Dedifferentiated amniotic fluid mesenchymal stem cell (primary cell): ENCODE measurements at regions not wholly inside any gene's neighbourhood (a gene's known extent, or its start where the extent isn't known, plus 50 kb on each side); places are given as distances from the start of the nearest gene placed in this dataset.
"Not testable (repeated sequence)": the region's sequence is repeated elsewhere in the genome, so short reads cannot be mapped to it uniquely, and the experiment has no call there.

ENCODE experiments used
- DNase-seq: peaks from one replicate; pipeline ENCODE4 v3.0.0-alpha.2; 2016; ENCODE audit errors: extremely low spot score

- DNase-seq = no peak
These were observed 804.1 kb downstream of the KCNJ18 start for GRCh38 chr17:22496450-22496849.

- DNase-seq = no peak
These were observed 811.1 kb downstream of the KCNJ18 start for GRCh38 chr17:22503322-22503899.

- DNase-seq = no peak
These were observed 813.3 kb downstream of the KCNJ18 start for GRCh38 chr17:22505660-22506059.

GRCh38 chr17:22506231-22506630, 813.9 kb downstream of the KCNJ18 start:
- no peak for DNase-seq

GRCh38 chr17:22506861-22507260, 814.5 kb downstream of the KCNJ18 start:
- no peak for DNase-seq

GRCh38 chr17:22507823-22508222, 815.5 kb downstream of the KCNJ18 start:
- no peak for DNase-seq

- DNase-seq = no peak
These were observed 818.2 kb downstream of the KCNJ18 start for GRCh38 chr17:22510504-22510903.

- DNase-seq = no peak
These were observed 819.1 kb downstream of the KCNJ18 start for GRCh38 chr17:22511431-22511830.

- no peak for DNase-seq
These were observed 819.7 kb downstream of the KCNJ18 start for GRCh38 chr17:22512057-22512456.

- no peak for DNase-seq
These were observed 820.2 kb downstream of the KCNJ18 start for GRCh38 chr17:22512506-22512905.

- no peak for DNase-seq
These were observed 820.7 kb downstream of the KCNJ18 start for GRCh38 chr17:22512997-22513538.

- no peak for DNase-seq
These were observed 822.0 kb downstream of the KCNJ18 start for GRCh38 chr17:22514315-22514714.

GRCh38 chr17:22514767-22515320, 822.5 kb downstream of the KCNJ18 start:
- DNase-seq = no peak

- no peak for DNase-seq
These were observed 823.3 kb downstream of the KCNJ18 start for GRCh38 chr17:22515599-22515998.

GRCh38 chr17:22516861-22517636, 824.7 kb downstream of the KCNJ18 start:
- DNase-seq = no peak

- no peak for DNase-seq
These were observed 825.4 kb downstream of the KCNJ18 start for GRCh38 chr17:22517716-22518115.

- DNase-seq = no peak
These were observed 825.9 kb downstream of the KCNJ18 start for GRCh38 chr17:22518185-22518584.

- not testable (repeated sequence) for DNase-seq
These were observed 856.5 kb downstream of the KCNJ18 start for GRCh38 chr17:22548873-22549272.

GRCh38 chr17:22551695-22552415, 859.5 kb downstream of the KCNJ18 start:
- DNase-seq = not testable (repeated sequence)

GRCh38 chr17:22569459-22570143, 877.3 kb downstream of the KCNJ18 start:
- DNase-seq = no peak

GRCh38 chr17:22570144-22570845, 878.0 kb downstream of the KCNJ18 start:
- DNase-seq = no peak
